ENCODE measurements at regions not wholly inside any gene's neighbourhood (a gene's known extent, or its start where the extent isn't known, plus 50 kb on each side); places are given as distances from the start of the nearest gene placed in this dataset.

DNA sequence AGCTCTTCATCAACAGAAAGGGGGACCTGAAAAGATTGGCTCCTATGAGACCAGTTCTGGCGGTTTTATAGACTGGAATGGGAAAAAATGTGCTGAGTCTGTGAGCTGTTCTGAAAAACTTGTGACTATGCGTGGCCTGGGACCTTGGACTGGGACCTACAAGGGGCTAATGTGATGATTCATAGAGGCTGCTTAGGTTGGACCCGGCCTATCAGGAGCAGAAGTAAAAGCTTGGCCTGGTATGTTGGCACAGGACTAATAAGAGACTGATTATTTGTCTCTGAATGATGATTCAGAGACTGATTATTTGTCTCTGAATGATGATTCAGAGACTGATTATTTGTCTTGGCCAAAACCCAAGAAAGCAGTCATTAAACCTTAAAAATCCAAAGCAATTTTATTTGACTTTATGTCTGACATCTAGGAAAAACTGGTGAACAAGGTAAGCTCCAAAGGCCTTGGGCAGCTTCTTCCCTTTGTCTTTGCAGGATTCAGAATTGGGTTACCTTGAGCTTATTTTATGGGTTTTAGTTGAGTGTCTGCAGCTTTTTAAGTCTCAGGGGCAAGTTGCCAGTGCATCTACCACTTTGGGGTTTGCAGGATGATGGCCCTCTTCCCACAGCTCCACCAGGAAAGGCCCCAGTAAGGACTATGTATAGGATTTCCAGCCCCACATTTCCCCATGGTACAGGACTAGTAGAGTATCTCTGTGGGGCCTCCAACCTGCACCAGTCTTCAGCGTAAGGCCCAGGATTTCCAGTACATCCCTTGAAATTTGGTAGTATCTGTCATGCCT, 390.3 kb downstream of the KDM5D start:
- no peak for DNase-seq

DNA sequence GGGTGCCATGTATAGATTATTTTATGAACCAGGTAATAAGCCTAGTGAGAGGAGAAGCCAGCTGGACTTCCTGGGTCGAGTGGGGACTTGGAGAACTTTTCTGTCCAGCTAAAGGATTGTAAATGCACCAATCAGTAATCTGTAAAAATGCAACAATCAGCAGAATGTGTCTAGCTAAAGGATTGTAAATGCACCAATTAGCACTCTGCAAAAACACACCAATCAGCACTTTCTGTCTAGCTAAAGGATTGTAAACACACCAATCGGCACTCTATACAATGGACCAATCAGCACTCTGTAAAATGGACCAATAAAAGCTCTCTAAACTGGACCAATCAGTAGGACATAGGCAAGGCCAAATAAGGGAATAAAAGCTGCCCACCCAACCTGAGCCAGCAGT, 392.9 kb downstream of the KDM5D start:
- no peak for DNase-seq

DNA sequence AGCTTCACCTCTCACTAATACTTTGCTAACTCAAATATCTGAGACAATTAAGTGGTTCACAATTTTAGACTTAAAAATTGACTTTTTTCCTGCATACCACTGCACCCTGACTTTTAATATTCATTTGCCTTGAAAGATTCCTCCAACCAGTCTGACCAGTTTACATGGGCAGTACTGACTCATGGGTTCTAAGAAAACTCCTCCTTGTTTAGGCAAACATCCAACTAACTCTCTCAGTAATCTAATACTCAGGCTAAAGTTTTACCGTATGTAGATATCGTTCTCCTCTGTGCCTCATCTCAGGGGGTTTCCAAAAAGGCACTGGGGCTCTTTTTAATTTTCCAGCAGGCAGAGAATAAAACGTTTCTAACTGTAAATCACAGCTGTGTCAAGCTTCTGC, 422.8 kb downstream of the KDM5D start:
- no peak for DNase-seq

DNA sequence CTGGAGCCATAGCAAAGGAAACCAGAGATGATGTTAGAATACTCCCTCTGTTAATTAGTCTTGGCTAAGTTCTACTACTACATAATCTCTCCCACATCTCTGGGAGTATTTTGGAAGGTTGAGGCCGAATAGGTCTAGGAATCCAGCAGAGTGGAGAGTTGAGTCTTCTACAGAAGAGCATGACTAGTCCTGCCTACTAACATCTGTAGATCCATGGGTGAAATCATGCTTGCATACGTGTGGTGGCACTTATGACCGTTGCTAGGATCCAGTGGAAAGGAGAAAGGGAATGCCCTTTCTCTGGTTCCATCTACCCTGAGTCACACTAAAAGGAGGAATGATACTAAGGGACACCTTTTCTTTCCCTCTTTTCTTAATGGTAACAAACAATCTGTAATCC, 425.4 kb downstream of the KDM5D start:
- DNase-seq, result no peak

DNA sequence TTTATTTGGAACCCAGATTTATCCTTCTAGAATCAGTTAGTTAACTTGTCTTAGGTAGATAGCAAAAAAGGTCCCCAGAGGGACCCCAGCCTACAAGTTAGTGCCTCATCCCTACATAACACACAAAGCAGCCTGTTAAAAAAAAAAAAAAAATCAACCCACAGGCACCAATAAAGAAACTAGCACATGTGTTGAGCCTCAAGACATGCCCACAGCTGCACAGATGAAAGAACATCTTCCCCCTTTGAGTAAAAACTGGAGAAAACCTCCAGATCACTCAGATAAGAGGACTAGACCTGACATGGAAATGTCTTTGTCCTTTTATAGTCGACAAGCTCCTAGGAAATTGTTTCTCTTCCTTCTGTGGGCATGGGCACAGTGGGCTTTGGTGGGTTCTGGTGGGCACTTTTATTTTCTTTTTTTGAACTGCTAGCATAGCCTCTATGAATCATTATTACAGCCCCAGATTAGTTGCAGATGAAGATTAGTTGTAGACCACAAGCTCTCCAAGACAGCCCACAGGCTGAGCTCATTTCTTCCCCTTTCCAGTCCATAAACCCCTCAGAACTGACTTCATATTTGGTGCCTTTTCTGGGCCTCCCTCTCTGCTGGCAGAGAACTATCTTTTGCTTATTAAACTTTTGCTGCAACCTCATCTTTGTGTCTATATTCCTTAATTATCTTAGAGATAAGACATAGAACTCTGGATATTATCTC, 427.1 kb downstream of the KDM5D start:
- DNase-seq, result no peak

DNA sequence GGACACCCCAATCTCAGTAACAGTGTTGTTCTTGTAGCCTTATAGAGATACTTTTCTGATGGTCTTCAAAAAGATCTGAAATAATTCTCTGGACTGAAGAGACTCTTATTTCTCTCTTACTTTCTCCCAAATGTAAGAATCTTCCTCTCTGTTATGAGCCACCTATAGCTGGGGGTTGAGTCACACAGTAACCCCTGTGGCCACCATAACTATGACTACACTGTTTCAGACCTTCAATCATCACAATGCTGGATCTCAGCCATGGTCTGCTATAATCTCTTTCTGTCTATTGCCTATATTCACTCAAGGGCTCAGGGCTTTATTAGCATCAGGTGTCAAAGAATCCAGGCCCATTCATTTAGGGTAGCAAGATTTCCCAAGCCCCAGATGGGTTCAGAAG, 436.9 kb downstream of the KDM5D start:
- DNase-seq, result no peak

DNA sequence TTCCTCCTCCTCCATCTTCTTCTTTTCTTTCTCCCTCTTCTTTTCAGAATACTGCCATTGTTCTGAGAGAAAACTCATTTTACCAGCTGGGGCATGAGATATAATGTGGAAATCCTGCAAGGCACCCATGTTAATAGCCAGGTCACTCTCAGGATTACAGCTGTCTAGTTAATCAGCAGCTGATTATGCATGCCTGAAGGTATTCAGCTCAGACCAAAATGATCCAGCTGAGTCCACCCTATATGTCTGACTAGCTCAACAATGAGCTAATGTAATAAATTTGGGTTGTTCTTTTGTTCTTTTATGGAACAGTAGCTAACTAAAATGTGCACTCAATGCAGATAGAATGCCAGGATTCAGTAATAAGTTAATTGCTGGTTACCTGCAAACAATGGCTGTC, 441.4 kb downstream of the KDM5D start:
- no peak for DNase-seq

DNA sequence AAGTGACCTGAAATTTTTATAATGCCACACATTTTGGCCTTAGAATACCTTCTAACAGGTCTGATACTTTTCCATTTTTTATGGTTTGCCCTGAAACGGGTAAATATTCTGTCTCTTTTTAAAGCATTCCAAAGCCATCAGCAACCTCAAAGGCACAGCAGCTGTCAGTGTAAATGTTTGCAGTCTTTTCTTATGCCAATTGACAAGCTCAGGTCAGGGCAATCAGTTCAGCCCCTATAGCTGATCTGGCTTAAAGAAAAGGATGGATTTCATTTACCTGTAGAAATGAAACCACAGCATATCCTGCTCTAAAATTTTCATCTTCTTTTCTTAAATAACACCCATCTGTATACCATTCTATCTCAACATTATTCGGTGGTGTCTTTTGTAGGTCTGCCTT, 453.6 kb downstream of the KDM5D start:
- DNase-seq, result no peak

DNA sequence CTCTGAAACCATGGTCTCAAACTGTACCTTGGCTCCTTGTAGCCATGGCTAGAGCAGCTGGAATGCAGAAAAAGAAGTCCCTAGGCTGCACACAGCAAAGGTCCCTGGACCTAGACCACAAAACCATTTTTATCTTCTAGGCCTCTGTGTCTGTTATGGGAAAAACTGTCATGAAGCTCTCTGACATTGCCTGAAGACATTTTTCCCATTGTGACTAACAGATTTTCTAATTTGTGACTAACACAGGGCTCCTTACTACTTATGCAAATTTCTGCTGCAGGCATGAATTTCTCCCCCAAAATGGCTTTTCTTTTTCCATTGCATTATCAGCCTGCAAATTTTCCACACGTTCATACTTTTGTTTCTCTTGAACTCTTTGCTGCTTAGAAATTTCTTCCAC, 470.4 kb downstream of the KDM5D start:
- no peak for DNase-seq

DNA sequence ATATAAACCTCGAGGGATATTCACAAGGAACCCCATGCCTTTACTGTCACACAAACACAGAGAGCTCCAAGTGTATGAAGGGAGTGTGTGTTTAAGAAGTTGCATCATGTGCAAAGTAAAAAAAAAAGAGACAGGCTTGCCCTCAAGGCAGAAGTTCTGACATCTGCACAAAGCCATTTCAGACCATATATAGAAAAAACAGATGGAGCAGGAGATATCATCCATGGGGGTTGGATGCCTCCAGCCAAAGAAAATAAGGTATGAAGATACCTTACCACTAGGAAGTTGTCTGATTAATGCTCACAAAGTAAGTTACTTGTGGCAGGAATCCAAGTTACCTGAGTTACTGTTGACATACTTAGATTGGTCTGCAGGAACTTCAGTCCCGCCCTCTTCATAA, 476.2 kb downstream of the KDM5D start:
- no peak for DNase-seq

DNA sequence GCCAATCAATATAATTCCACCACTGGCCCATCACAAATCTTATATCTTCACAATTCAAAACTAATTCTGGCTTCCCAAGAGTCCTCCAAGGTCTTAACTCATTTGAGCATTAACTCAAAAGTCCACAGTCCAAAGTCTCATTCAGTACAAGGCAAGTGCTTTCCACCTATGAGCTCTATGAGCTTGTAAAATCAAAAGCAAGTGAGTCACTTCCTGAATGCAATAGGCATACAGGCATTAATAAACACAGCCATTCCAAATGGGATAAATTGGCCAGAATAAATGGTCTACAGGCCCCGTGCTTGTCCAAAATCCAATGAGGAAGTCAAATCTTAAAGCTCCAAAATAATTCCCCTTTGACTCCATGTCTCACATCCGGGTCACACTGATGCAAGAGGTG, 479.1 kb downstream of the KDM5D start:
- DNase-seq, result no peak

DNA sequence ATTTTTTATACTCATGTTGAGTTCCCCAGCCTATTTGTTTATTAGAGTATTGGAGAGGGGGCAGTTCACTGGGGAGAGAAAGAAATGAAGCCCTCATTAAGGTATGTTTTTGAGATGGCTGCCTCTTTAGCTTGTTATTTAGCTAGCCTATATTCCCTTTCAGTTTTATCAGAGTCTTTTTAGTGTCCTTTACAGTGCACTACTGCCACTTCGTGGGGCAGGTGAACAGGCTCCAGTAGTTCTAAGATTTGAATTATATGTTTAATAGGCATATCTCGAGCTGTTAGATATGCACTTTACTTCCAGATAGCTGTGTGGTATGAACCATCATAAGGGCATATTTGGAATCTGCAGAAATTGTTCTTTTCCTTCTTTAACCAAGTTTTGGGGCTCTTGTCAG, 482.2 kb downstream of the KDM5D start:
- no peak for DNase-seq

DNA sequence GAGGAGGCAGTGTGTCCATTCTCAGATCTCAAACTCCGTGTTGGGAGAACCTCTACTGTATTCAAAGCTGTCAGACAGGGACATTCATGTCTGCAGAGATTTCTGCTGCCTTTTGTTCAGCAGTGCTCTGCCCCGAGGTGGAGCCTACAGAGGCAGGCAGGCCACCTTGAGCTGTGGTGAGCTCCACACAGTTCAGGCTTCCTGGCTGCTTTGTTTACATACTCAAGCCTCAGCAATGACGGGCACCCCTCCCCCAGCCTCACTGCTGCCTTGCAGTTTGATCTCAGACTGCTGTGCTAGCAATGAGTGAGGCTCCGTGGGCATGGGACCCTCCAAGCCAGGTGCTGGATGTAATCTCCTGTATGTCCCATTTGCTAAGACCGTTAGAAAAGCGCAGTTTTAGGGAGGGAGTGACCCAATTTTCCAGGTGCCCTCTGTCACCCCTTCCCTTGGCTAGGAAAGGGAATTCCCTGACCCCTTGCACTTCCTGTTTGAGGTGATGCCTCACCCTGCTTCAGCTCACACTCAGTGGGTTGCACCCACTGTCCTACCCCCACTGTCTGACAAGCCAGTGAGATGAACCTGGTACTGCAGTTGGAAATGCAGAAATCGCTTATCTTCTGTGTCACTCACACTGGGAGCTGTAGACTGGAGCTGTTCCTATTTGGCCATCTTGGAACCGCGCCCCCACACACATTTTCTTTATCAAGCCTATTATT, 458.9 kb upstream of the HSFY2 start:
- peak; percentile 14 for DNase-seq

DNA sequence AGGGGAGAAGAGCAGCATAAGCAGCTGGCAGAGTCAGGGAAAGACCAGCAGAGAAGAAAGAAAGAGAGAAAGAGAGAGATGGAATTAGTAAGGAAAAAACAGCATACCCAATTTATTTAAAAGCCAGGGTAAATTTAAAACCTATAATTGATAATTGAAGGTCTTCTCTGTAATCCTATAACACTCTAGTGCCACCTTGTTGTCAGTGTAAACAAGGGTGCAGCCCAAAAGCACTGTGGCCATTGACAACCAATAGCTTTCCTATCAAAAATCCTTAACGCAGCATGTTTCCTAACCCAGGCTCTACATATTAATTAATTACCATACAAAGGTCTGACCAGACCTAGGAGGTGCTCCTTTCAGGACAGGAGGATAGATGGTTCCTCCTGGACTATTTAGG, 447.2 kb upstream of the HSFY2 start:
- no peak for DNase-seq

DNA sequence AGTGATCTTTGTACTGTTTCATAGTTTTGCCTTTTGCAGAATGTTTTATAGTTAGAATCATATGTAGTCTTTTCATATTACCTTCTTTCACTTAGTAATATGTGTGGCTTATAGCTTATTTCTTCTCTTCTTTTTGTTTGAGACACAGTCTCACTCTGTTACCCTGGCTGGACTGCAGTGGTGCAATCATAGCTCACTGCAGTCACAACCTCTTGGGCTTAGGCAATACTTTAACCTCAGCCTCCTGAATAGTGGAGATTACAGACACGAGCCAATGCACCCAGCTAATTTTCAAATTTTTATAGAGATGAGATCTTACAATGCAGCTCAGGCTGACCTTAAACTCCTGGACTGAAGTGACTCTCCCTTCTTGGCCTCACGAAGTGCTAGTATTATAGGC, 435.4 kb upstream of the HSFY2 start:
- DNase-seq, result no peak

DNA sequence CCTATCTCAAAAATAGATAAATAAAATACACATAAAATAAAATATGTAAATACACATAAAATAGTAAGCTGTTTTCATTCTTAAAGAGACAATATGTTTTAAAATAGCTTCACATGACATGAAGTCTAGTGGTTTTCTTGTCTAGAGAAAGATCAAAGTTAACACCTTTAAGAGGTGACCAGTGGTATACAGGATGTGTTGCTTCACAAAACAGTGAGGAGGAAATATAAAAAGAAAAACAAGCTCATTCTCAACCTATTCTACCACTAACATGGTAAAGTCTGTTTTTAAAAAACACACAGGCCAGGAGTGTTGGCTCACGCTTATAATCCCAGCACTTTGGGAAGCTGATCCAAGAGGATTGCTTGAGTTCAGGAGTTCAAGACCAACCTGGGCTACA, 433.5 kb upstream of the HSFY2 start:
- DNase-seq, result no peak

DNA sequence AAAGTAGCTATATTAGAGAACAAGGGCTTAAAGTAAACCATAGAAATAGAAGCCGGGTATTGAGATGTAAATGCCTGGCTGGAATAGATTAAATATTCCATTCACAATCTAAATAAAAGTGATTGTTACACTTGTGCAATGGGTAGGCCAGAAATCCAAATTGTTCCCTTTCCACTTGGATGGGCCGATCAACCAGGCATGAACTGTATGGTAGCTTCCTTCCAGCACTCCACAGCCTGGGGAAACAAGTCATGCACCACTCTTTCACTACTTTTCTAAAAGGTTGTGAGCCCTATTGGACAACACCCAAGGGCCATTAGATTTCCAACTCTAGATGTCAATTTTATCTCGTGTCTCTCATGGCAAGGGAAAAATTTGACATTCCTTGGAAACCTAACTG, 407.3 kb upstream of the HSFY2 start:
- no peak for DNase-seq

DNA sequence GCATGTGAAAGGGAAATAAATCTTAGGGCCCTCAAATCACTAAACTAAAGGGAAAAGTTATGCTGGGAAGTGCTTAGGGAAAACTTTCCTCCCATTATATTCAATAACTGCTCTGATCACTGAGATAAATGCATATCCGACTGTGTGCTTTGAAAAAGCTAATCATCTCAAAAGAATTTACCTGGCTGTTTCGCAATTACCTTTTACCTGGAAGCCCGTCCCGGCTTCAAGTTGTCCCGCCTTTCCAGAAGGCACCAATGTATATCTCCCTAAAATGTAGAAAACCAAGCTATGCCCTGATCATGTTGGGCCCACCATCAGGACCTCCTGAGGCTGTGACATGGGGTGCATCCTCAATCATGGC, 394.6 kb upstream of the HSFY2 start:
- no peak for DNase-seq

DNA sequence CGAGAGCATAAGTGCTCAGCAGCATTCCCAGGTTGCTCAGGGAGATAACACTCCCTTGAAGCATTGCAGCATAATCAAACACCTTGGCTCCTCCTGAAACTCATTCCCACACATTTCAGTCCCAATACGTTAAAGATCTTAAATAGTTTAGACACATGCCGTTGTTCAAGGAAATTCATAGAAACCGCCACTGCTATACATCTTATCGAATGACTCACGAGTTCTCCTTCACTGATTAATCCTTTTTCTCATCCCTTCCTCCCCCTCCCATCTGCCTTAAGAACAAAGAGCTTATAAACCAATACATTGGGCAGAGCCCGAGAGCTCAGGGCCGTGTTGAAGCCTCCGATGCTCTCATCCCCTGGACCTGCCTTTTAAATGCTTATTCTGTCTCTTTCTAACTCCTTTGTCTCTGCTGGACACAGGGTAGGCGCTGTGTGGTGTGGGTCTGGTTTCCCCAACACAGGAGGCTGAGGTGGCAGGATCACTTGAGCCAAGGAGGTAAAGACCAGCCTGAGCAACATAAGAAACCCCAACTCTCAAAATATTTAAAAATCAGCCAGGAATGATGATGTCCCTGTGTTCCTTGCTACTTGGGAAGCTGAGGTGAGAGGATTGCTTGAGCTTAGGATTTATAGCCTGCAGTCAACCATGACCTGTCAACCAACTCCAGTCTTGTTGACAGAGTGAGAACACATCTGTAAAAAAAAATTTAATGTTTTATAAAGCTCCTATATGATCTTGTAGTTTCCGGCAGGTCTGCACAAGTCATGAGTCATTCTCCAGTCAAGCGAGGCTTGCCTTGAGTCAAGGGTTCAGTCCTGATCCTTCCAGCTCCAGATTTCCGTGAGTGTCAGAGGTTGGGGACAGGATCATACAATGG, 394.0 kb upstream of the HSFY2 start:
- no peak for DNase-seq

DNA sequence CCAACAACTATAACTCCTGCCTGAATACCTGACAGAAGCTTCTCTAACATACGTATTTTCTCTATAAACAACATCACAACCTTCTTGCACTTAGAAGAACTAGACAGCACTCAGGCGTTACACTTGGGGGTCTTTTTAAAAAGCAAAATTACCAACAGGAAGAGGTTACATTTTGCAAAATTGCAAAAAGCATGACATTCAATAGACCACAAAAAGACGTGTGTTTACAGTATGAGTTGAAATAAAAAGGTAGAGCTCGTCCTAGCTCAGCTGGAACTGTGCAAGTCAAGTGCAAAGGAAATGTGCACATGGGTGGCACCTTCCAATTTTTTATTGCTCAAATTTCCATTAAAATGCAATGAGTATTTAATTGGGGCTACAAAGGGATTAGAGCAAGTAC, 375.2 kb upstream of the HSFY2 start:
- DNase-seq, result no peak

DNA sequence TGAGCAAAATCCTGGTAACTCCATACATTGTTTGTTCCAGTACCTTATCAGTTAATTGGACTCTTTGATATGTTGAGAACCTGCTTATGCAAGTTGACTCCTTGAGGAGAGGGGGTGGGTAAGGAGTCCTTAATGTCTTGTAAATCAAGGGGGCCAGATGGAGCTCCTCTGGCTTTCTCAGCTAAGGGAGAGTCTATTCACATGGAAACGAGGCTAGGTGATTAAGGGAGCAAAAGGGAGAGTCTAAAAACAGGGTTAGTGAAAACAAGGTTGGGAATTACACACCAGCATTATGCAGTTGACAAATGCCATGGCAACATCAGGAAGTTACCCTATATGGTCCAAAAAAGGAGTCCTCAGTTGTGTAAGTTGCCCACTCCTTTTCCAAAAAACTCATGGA, 372.8 kb upstream of the HSFY2 start:
- DNase-seq, result no peak

DNA sequence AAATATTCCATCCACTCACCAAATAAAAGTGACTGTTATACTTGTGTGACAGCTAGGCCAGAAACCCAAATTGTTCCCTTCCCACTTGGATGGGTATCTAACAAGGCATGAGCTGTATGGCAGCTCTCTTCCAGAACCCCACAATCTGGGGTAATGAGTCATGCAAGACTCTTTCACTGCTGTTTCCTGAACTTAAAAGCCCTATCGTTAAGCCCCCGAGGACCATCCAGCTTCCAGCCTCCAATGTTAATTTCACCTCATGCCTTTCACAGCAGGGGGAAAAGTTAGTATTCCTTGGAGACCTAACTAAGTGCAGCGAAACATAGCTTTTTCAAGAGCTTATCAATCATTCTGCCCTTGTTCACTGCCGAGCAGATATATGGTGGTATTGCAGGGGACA, 368.6 kb upstream of the HSFY2 start:
- DNase-seq, result no peak

DNA sequence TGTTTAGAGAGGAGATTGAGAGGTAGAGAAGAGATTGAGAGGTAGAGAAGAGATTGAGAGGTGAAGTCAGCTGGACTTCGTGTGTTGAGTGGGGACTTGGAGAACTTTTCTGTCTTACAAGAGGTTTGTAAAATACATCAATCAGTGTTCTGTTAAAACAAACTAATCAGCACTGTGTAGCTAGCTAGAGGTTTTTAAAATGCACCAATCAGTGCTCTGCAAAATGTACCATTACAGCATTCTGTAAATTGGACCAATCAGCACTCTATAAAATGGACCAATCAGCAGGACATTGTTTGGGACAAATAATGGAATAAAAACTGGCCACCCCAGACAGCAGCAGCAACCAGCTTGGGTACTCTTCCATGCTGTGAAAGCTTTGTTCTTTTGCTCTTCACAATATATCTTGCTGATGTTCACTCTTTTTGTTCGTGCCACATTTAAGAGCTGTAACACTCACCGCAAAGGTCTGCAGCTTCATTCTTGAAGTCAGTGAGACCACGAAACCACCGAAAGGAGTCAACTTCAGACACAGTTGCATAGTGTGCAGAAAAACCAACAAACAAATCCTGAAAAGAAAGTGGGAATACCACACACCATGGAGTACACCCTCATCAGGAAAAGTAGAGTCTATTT, 366.9 kb upstream of the HSFY2 start:
- DNase-seq, result no peak
